T-cell (primary cell): ENCODE measurements at regions not wholly inside any gene's neighbourhood (a gene's known extent, or its start where the extent isn't known, plus 50 kb on each side); places are given as distances from the start of the nearest gene placed in this dataset.
"Not testable (repeated sequence)": the region's sequence is repeated elsewhere in the genome, so short reads cannot be mapped to it uniquely, and the experiment has no call there.

ENCODE experiments used
- ATAC-seq, 4 experiments: fragments of 200-7000 bp in 3 of 4; fragments of 150-1000 bp in 1 of 4; cut with Tn5 transposase; replicated peaks in 1 of 4; 1 replicate in 3 of 4; 2 replicates in 1 of 4; pipeline ENCODE4 v1.10.0; 2021; ENCODE audit warnings: moderate library complexity in 3 of 4, mild to moderate bottlenecking in 2 of 4, moderate number of reproducible peaks in 1 of 4
- CTCF ChIA-PET, 2 donors: fragments of 300-600 bp; sonication (Branson Sonifier 250); formaldehyde crosslinking; loops; one replicate each; lab custom pipeline; 2022; ENCODE audit warnings: antibody characterized with exemption in 2 of 2; lab: Charles Lee
- POLR2A ChIA-PET, 2 donors: fragments of 300-600 bp; sonication (Branson Sonifier 250); formaldehyde crosslinking; loops; one replicate each; lab custom pipeline; 2022; ENCODE audit warnings: antibody characterized with exemption in 2 of 2; lab: Charles Lee
- DNase-seq, 35 experiments: peaks; one replicate each; pipeline versions ENCODE4 v3.0.0 to v3.0.0-alpha.2; 2013 to 2023
- H3K27ac ChIP-seq: one replicate; pipeline ENCODE4 v1.5.1; 2013; ENCODE audit warnings: low read length
- H3K27me3 ChIP-seq, 2 experiments: replicated peaks in 1 of 2; 1 replicate in 1 of 2; 2 replicates in 1 of 2; pipeline versions ENCODE4 v1.6.1 to v1.7.0; 2013; ENCODE audit warnings: low read length in 1 of 2, mixed read lengths in 1 of 2; ENCODE audit not compliant: control insufficient read depth in 2 of 2, insufficient read depth in 2 of 2; ENCODE audit errors: extremely low read depth in 1 of 2
- H3K36me3 ChIP-seq, 2 donors: 1 replicate in 1 of 2; 2 replicates in 1 of 2; pipeline versions ENCODE4 v1.6.1 to v1.7.0; 2013; ENCODE audit warnings: low read length in 1 of 2; ENCODE audit not compliant: control insufficient read depth in 2 of 2, insufficient read depth in 1 of 2; ENCODE audit errors: extremely low read depth in 1 of 2
- H3K4me1 ChIP-seq, 2 experiments: 1 replicate in 1 of 2; 2 replicates in 1 of 2; pipeline versions ENCODE4 v1.6.1 to v1.7.0; 2013; ENCODE audit warnings: low read length in 2 of 2, mixed read lengths in 1 of 2; ENCODE audit not compliant: insufficient read depth in 2 of 2, control insufficient read depth in 1 of 2; ENCODE audit errors: extremely low read depth in 1 of 2
- H3K4me3 ChIP-seq, 2 donors: 1 replicate in 1 of 2; 2 replicates in 1 of 2; pipeline versions ENCODE4 v1.5.1 to v1.7.0; 2013; ENCODE audit warnings: mild to moderate bottlenecking in 2 of 2, low read length in 1 of 2, moderate library complexity in 1 of 2; ENCODE audit not compliant: control insufficient read depth in 1 of 2; ENCODE audit errors: extremely low read depth in 1 of 2
- H3K9me3 ChIP-seq: 2 replicates; pipeline ENCODE4 v1.7.0; 2013
- H3K27ac Mint-ChIP-seq, 2 donors: one replicate each; pipeline ENCODE4 v1.8.0; 2020 to 2021; ENCODE audit warnings: mild to moderate bottlenecking in 2 of 2, mixed read lengths in 2 of 2
- H3K27me3 Mint-ChIP-seq, 2 donors: one replicate each; pipeline ENCODE4 v1.8.0; 2021 to 2022; ENCODE audit warnings: mixed read lengths in 2 of 2
- H3K36me3 Mint-ChIP-seq: one replicate; pipeline ENCODE4 v1.8.0; 2021; ENCODE audit warnings: mixed read lengths
- H3K4me1 Mint-ChIP-seq, 3 donors: one replicate each; pipeline ENCODE4 v1.8.0; 2020 to 2022; ENCODE audit warnings: mixed read lengths in 3 of 3, mild to moderate bottlenecking in 1 of 3
- H3K4me3 Mint-ChIP-seq, 3 donors: one replicate each; pipeline ENCODE4 v1.8.0; 2020 to 2022; ENCODE audit warnings: mild to moderate bottlenecking in 3 of 3, mixed read lengths in 3 of 3, moderate library complexity in 3 of 3
- H3K9me3 Mint-ChIP-seq, 3 donors: one replicate each; pipeline ENCODE4 v1.8.0; 2020 to 2022; ENCODE audit warnings: mixed read lengths in 3 of 3
- WGBS: methylation state at CpG from one replicate; pipeline ENCODE4 v1.1.5; 2013; ENCODE audit warnings: missing lambda C conversion rate; ENCODE audit not compliant: insufficient coverage; 5-methylcytosine and 5-hydroxymethylcytosine counted together

DNA sequence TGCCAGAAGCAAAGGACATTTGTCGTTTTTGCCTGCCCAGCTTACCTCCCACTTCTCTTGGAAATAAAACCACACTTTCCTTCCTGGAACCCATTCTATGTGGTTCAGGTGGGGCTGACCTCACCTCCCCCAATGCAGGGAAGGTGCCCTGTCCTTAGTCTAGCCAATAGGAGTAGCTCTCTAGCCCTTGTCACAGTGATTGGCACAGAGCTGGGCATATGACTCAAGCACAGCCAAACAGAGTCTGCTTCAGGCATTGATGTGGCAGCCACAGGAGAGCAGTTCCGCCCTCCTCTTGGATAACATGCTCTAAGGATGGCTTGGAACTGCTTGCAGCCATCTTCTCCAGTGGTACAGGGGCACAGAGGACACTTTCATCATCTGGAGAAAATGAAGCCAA is 134.0 kb downstream of the LRIG2 start:
- peaks cover 0 to 2% of the 10 kb centered on the region in 2 experiments for H3K4me1 ChIP-seq
- no peak overlapping the region for H3K27ac ChIP-seq
- no peak for DNase-seq
- Mint-ChIP-seq H3K27ac (no peak overlapping the region), H3K4me1 (no peaks in the 10 kb centered on the region), H3K36me3 (no peaks in the 10 kb centered on the region), H3K4me3 (no peak overlapping the region), H3K27me3 (peaks cover 33 to 44% of the 10 kb centered on the region in 2 donors), H3K9me3 (no peaks in the 10 kb centered on the region)
- no peaks in the 10 kb centered on the region for H3K36me3 ChIP-seq
- H3K4me3 ChIP-seq, result no peak overlapping the region
- no peaks in the 10 kb centered on the region for H3K9me3 ChIP-seq
- no CpG with 5 or more reads among the region's 2 CpGs for WGBS
- no peak for ATAC-seq
- H3K27me3 ChIP-seq, result peaks cover 0 to 18% of the 10 kb centered on the region in 2 experiments
- CTCF ChIA-PET, result no interaction called here
- POLR2A ChIA-PET, result interaction anchor here in 1 of 2 donors (0.5 kb wide), 1 partner anchor 15 kb away, joined by 3 read pairs; no protein-coding TSS in a partner anchor

DNA sequence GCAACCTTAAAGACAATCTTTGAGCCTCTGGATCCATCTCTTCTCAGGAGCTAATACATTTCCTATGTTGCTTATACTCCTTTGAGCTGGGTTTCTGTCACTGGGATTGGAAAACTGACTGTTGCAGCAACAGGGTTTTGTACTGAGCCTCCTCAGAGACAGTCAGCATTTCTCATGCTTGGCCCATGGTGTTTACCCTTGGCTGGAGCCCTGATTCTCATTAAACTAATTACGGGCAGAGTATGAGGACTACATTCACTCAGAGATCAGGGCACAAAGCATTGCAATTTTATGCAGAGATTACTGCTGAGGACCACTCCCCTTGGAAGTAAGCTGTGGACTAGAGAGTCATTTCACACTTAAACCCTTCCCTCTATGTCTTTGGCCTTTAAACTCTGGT is 134.5 kb downstream of the LRIG2 start:
- ATAC-seq (no peak), DNase-seq (no peak)
- peaks cover 36 to 44% of the 10 kb centered on the region in 2 donors for H3K27me3 Mint-ChIP-seq
- H3K36me3 ChIP-seq, result no peaks in the 10 kb centered on the region
- H3K27ac Mint-ChIP-seq, result no peak overlapping the region
- ChIA-PET POLR2A (interaction anchor here (0.5 to 0.6 kb wide), 2 partner anchors 14 to 69 kb away, joined by 3 to 7 read pairs; no protein-coding TSS in a partner anchor), CTCF (no interaction called here)
- peaks cover 0 to 18% of the 10 kb centered on the region in 2 experiments for H3K27me3 ChIP-seq
- no peak overlapping the region for H3K4me3 Mint-ChIP-seq
- peaks cover 0 to 2% of the 10 kb centered on the region in 2 experiments for H3K4me1 ChIP-seq
- 83% methylated on average over 1 of the region's 1 CpG for WGBS
- no peaks in the 10 kb centered on the region for H3K9me3 ChIP-seq
- H3K4me3 ChIP-seq, result no peak overlapping the region
- no peaks in the 10 kb centered on the region for H3K36me3 Mint-ChIP-seq
- no peaks in the 10 kb centered on the region for H3K4me1 Mint-ChIP-seq
- H3K9me3 Mint-ChIP-seq, result no peaks in the 10 kb centered on the region
- H3K27ac ChIP-seq, result no peak overlapping the region

DNA sequence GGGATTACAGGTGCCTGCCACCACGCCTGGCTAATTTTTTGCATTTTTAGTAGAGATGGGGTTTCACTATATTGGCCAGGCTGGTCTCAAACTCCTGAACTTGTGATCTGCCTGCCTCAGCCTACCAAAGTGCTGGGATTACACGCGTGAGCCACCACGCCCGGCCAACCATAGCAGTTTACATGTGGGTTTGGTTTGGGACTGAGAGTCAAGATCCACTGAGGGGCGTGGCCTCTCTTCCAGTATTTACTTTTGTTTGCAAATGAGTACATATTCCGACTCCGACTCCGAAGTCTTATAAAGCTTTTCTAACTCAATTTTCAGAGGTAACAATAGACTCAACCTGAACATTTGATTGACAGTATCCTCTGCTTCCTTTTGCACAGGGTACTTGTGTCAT is 135.4 kb downstream of the LRIG2 start:
- H3K4me1 ChIP-seq, H3K9me3 Mint-ChIP-seq, H3K4me3 Mint-ChIP-seq, H3K9me3 ChIP-seq, CTCF ChIA-PET, H3K4me1 Mint-ChIP-seq, POLR2A ChIA-PET, ATAC-seq, H3K27ac Mint-ChIP-seq, H3K27ac ChIP-seq, H3K36me3 ChIP-seq, H3K36me3 Mint-ChIP-seq, H3K4me3 ChIP-seq, DNase-seq: not testable (repeated sequence)
- 96% methylated on average over 4 of the region's 9 CpGs for WGBS
- peaks cover 0 to 21% of the 10 kb centered on the region in 2 experiments for H3K27me3 ChIP-seq
- H3K27me3 Mint-ChIP-seq, result peaks cover 36 to 44% of the 10 kb centered on the region in 2 donors

DNA sequence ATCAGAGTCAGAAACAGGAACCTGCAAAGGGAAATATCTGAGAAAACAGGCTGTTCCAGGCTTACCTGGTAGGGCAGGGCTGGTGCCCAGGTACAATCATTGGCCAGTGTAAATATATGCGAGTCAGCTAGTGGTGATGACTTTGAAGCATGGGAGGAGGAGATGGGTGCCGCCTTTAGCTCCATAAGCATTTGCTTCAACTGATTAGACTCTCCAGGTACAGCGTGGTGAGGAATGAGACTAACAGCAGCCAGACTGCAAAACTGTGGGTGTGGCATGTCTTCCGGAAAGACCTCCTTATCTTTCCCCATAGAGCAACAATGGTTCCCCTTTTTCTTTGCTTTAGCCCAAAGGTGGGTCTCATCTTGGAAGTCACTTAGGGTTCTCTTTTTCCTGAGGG is 137.2 kb downstream of the LRIG2 start:
- no peak overlapping the region for H3K4me3 Mint-ChIP-seq
- ChIA-PET CTCF (no interaction called here), POLR2A (no interaction called here)
- Histone ChIP-seq H3K36me3 (no peaks in the 10 kb centered on the region), H3K27ac (no peak overlapping the region), H3K4me1 (peaks cover 0 to 2% of the 10 kb centered on the region in 2 experiments), H3K9me3 (no peaks in the 10 kb centered on the region), H3K27me3 (peaks cover 0 to 19% of the 10 kb centered on the region in 2 experiments), H3K4me3 (no peak overlapping the region)
- DNase-seq (no peak), ATAC-seq (no peak)
- no peaks in the 10 kb centered on the region for H3K36me3 Mint-ChIP-seq
- H3K9me3 Mint-ChIP-seq, result peaks cover under 1 to 11% (median 3%) of the 10 kb centered on the region in 3 donors
- H3K27me3 Mint-ChIP-seq, result peaks cover 31% of the 10 kb centered on the region in 2 donors
- no peak overlapping the region for H3K27ac Mint-ChIP-seq
- 31% methylated on average over 2 of the region's 4 CpGs for WGBS
- no peaks in the 10 kb centered on the region for H3K4me1 Mint-ChIP-seq

DNA sequence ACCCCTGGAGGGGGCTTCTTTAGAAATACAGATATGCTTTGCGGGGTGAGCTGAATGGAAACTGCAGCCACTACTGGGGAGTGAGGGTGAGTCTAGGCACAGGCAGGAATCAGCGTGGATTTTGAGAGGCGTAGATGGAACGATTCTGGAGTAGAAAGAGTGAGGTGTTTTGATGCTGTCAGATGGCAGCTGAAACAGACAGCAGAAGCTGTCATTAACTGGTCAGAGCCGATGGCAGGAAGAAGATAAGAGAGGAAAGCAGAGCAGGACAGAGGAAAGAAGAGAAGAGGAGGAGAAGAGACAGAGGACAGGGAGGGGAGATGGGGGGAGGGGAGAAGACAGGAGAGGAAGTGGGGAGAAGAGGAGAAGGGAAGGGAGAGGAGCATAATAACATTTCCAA is 138.5 kb downstream of the LRIG2 start:
- Histone ChIP-seq H3K27me3 (peaks cover 0 to 19% of the 10 kb centered on the region in 2 experiments), H3K4me3 (no peak overlapping the region), H3K36me3 (no peaks in the 10 kb centered on the region), H3K9me3 (no peaks in the 10 kb centered on the region), H3K27ac (no peak overlapping the region), H3K4me1 (peaks cover 0 to 2% of the 10 kb centered on the region in 2 experiments)
- H3K36me3 Mint-ChIP-seq, result no peaks in the 10 kb centered on the region
- ChIA-PET POLR2A (interaction anchor here in 1 of 2 donors (0.6 kb wide), 1 partner anchor 12 kb away, joined by 6 read pairs; no protein-coding TSS in a partner anchor), CTCF (no interaction called here)
- peaks cover 28 to 31% of the 10 kb centered on the region in 2 donors for H3K27me3 Mint-ChIP-seq
- no peak overlapping the region for H3K4me3 Mint-ChIP-seq
- no peaks in the 10 kb centered on the region for H3K4me1 Mint-ChIP-seq
- no peak overlapping the region for H3K27ac Mint-ChIP-seq
- no peak for ATAC-seq
- DNase-seq, result no peak
- H3K9me3 Mint-ChIP-seq, result peaks cover 5 to 17% (median 6%) of the 10 kb centered on the region in 3 donors
- 83% methylated on average over 5 of the region's 5 CpGs for WGBS

DNA sequence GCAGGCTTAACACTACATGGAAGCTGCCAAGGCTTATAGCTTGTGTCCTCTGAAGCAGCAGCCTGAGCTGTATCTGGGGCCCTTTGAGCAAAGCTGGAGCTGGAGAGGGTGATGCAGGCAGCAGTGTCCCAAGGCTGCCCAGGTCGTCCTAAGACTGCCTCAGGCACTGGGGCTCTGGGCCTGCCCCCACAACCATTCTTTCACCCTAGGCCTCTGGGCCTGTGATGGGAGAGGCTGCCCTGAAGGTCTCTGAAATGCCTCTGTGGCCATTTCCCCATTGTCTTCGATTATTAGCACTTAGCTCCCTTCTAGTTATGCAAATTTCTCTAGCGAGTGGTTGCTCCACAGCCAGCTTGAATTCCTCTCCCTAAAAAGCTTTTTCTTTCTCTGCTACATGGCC is 142.0 kb downstream of the LRIG2 start:
- no peak overlapping the region for H3K4me3 ChIP-seq
- Mint-ChIP-seq H3K27ac (no peak overlapping the region), H3K4me3 (no peak overlapping the region), H3K36me3 (no peaks in the 10 kb centered on the region), H3K4me1 (no peaks in the 10 kb centered on the region), H3K27me3 (peaks cover 5 to 17% of the 10 kb centered on the region in 2 donors), H3K9me3 (peaks cover 5 to 17% (median 6%) of the 10 kb centered on the region in 3 donors)
- ChIA-PET CTCF (no interaction called here), POLR2A (interaction anchor here in 1 of 2 donors (0.5 kb wide), 1 partner anchor 12 kb away, joined by 3 read pairs; no protein-coding TSS in a partner anchor)
- H3K27ac ChIP-seq, result no peak overlapping the region
- H3K9me3 ChIP-seq, result no peaks in the 10 kb centered on the region
- DNase-seq, result no peak
- 57% methylated on average over 1 of the region's 3 CpGs for WGBS
- no peak for ATAC-seq
- peaks cover 0 to 2% of the 10 kb centered on the region in 2 experiments for H3K4me1 ChIP-seq
- no peaks in the 10 kb centered on the region for H3K36me3 ChIP-seq
- peaks cover 0 to 11% of the 10 kb centered on the region in 2 experiments for H3K27me3 ChIP-seq
